ENCODE measurements at regions not wholly inside any gene's neighbourhood (a gene's known extent, or its start where the extent isn't known, plus 50 kb on each side); places are given as distances from the start of the nearest gene placed in this dataset.

- H2AFZ ChIP-seq (ENCODE audit: low read length): no peak overlapping the region
- no peak overlapping the region for H2BK15ac ChIP-seq (ENCODE audit: low read length)
- H3K79me2 ChIP-seq (ENCODE audit: control insufficient read depth in 1 of 2, insufficient read depth in 2 of 2, low read length in 2 of 2): no peaks in the 10 kb centered on the region
- CTCF ChIA-PET (ENCODE audit: partially characterized antibody): interaction anchor here (0.6 to 1.4 kb wide), 4 partner anchors 8 to 1117 kb away, joined by 3 to 5 read pairs (median 3); no protein-coding TSS in a partner anchor
- no peaks in the 10 kb centered on the region for H4K20me1 ChIP-seq (replicated peaks in 1 of 2; ENCODE audit: control insufficient read depth in 1 of 2, insufficient read depth in 2 of 2, low read length in 2 of 2)
- DNase-seq (ENCODE audit: low read depth in 1 of 2, low spot score in 2 of 2) (no peak), FAIRE-seq (no peak)
- no peaks in the 10 kb centered on the region for H3K36me3 ChIP-seq (ENCODE audit: control insufficient read depth in 2 of 4, insufficient read depth in 4 of 4, low read length in 3 of 4)
- no peak overlapping the region for H4K91ac ChIP-seq (replicated peaks; ENCODE audit: insufficient read length, low read length)
- no peak overlapping the region for H2BK12ac ChIP-seq (ENCODE audit: low read depth, low read length)
- H2AK5ac ChIP-seq (ENCODE audit: low read depth, low read length): no peak overlapping the region
- no peak overlapping the region for H3K4me2 ChIP-seq (ENCODE audit: insufficient read depth in 1 of 2, low read depth in 2 of 2, low read length in 2 of 2)
- H3K4ac ChIP-seq (replicated peaks; ENCODE audit: insufficient read length, low read depth, low read length): no peak overlapping the region
- POLR2A ChIA-PET (ENCODE audit: partially characterized antibody): no interaction called here
- no peak overlapping the region for H3K18ac ChIP-seq (ENCODE audit: extremely low read depth, low read length)
- H4K5ac ChIP-seq (ENCODE audit: insufficient read length, low read depth, low read length): no peak overlapping the region
- no peak overlapping the region for H3K23ac ChIP-seq (ENCODE audit: insufficient read length)
- no peak overlapping the region for H3K4me3 ChIP-seq (ENCODE audit: extremely low read depth in 1 of 4, insufficient read depth in 2 of 4, low read depth in 3 of 4, low read length in 4 of 4)
- no peak overlapping the region for H4K8ac ChIP-seq (ENCODE audit: extremely low read depth, insufficient read depth, low read length)
- H3K56ac ChIP-seq (replicated peaks; ENCODE audit: insufficient read length, low read depth, low read length): no peak overlapping the region
- no peaks in the 10 kb centered on the region for H3K27me3 ChIP-seq (replicated peaks in 1 of 4; ENCODE audit: control insufficient read depth in 3 of 4, extremely low read depth in 1 of 4, insufficient read depth in 3 of 4, low read length in 3 of 4)
- H2BK20ac ChIP-seq (ENCODE audit: low read length): no peak overlapping the region
- H2BK5ac ChIP-seq (ENCODE audit: low read depth, low read length): no peak overlapping the region
- H3K9ac ChIP-seq (replicated peaks in 1 of 4; ENCODE audit: extremely low read depth in 1 of 4, low read depth in 3 of 4, low read length in 3 of 4): no peak overlapping the region
- no peak overlapping the region for H3K14ac ChIP-seq (ENCODE audit: insufficient read length)
- H3K23me2 ChIP-seq (ENCODE audit: low read depth, low read length): no peaks in the 10 kb centered on the region
- no peak overlapping the region for H2BK120ac ChIP-seq (replicated peaks; ENCODE audit: low read depth, low read length)
- H3K9me3 ChIP-seq (ENCODE audit: insufficient read depth in 2 of 2, low read depth in 1 of 2, low read length in 1 of 2): no peaks in the 10 kb centered on the region
- no peaks in the 10 kb centered on the region for H3K79me1 ChIP-seq (ENCODE audit: low read depth, low read length)
- WGBS, 2 experiments (ENCODE audit: extremely low coverage in 1 of 2, insufficient coverage in 1 of 2, insufficient read length in 1 of 2, insufficient replicate concordance in 2 of 2, low coverage in 1 of 2, low lambda C conversion rate in 2 of 2, missing lambda C conversion rate in 1 of 2): 85 to 100% methylated on average over 4 to 9 of the region's 9 CpGs
- peaks cover 0 to 5% (median 0%) of the 10 kb centered on the region in 4 experiments; a peak in 1 of 7 replicates for H3K4me1 ChIP-seq (replicated peaks in 1 of 4; ENCODE audit: control insufficient read depth in 3 of 4, insufficient read depth in 4 of 4, low read length in 3 of 4)
- no peak overlapping the region for H3K27ac ChIP-seq (ENCODE audit: low read depth, low read length)
- no peak for TF ChIP-seq CEBPB (IDR thresholded peaks at IDR 0.05; ENCODE audit: low read depth, low read length)
- TF ChIP-seq CREB1 (IDR thresholded peaks at IDR 0.05): no peak
- TF ChIP-seq SIN3A (conservative IDR thresholded peaks at IDR 0.05 in 1 of 2, IDR thresholded peaks at IDR 0.05 in 1 of 2; ENCODE audit: low read depth in 1 of 2, low read length in 2 of 2): no peak
- TF ChIP-seq CHD1 (IDR thresholded peaks at IDR 0.05; ENCODE audit: low read depth, low read length): no peak
- no peak for TF ChIP-seq SP2 (IDR thresholded peaks at IDR 0.05; ENCODE audit: low read length)
- TF ChIP-seq RFX5 (IDR thresholded peaks at IDR 0.05; ENCODE audit: borderline replicate concordance, low read depth, low read length): no peak
- TF ChIP-seq ASH2L (IDR thresholded peaks at IDR 0.05; ENCODE audit: low read length): no peak
- no peak for TF ChIP-seq PHF8 (conservative IDR thresholded peaks at IDR 0.05; ENCODE audit: low read depth, low read length)
- TF ChIP-seq CBX5 (IDR thresholded peaks at IDR 0.05; ENCODE audit: low read depth, low read length): no peak
- no peak for TF ChIP-seq RNF2 (IDR thresholded peaks at IDR 0.05; ENCODE audit: borderline replicate concordance, low read depth, low read length, missing control alignments, poor library complexity, severe bottlenecking)
- TF ChIP-seq CTCF (IDR thresholded peaks at IDR 0.05; ENCODE audit: control extremely low read depth in 1 of 3, insufficient read depth in 1 of 3, low read depth in 1 of 3, low read length in 3 of 3): no peak
Measured at GRCh38 chr12:115755061-115755724, 522.3 kb downstream of the MED13L start.

Measured in H1 (cell line).